ENCODE measurements at regions not wholly inside any gene's neighbourhood (a gene's known extent, or its start where the extent isn't known, plus 50 kb on each side); places are given as distances from the start of the nearest gene placed in this dataset.
"Not testable (repeated sequence)": the region's sequence is repeated elsewhere in the genome, so short reads cannot be mapped to it uniquely, and the experiment has no call there.

- DNase-seq (ENCODE audit: low spot score): no peak
- Histone ChIP-seq H3K4me1 (ENCODE audit: insufficient read depth, low read length, poor library complexity, severe bottlenecking) (no peaks in the 10 kb centered on the region), H3K27ac (ENCODE audit: low read depth, low read length, poor library complexity, severe bottlenecking) (no peak overlapping the region), H3K9me3 (ENCODE audit: low read depth, low read length, poor library complexity, severe bottlenecking) (peaks cover 5% of the 10 kb centered on the region), H3K36me3 (ENCODE audit: insufficient read depth, low read length, poor library complexity, severe bottlenecking) (no peaks in the 10 kb centered on the region), H3K27me3 (replicated peaks; ENCODE audit: insufficient read depth, low read depth, low read length, poor library complexity) (no peaks in the 10 kb centered on the region), H3K4me3 (ENCODE audit: low read depth, low read length, poor library complexity, severe bottlenecking) (no peak overlapping the region)
- CTCF ChIA-PET: no interaction called here
- no peak for TF ChIP-seq EZH2 (IDR thresholded peaks at IDR 0.05; ENCODE audit: borderline replicate concordance, low read depth, low read length, poor library complexity, severe bottlenecking)
- no peak for TF ChIP-seq CTCF (conservative IDR thresholded peaks at IDR 0.05; ENCODE audit: low read depth, low read length)
- no TSS peak for BruUV-seq (replicated peaks)
- intact Hi-C loops (cut with micrococcal nuclease; ENCODE audit: unreplicated experiment): no loop called here
- POLR2A ChIA-PET (ENCODE audit: low non-redundant PET): no interaction called here
Observed at GRCh38 chr6:67802771-67803170, 832.3 kb upstream of the ADGRB3 start.

- Histone ChIP-seq H3K4me3 (ENCODE audit: low read depth, low read length, poor library complexity, severe bottlenecking) (no peak overlapping the region), H3K36me3 (ENCODE audit: insufficient read depth, low read length, poor library complexity, severe bottlenecking) (no peaks in the 10 kb centered on the region), H3K27ac (ENCODE audit: low read depth, low read length, poor library complexity, severe bottlenecking) (no peak overlapping the region), H3K27me3 (replicated peaks; ENCODE audit: insufficient read depth, low read depth, low read length, poor library complexity) (no peaks in the 10 kb centered on the region), H3K4me1 (ENCODE audit: insufficient read depth, low read length, poor library complexity, severe bottlenecking) (no peaks in the 10 kb centered on the region), H3K9me3 (ENCODE audit: low read depth, low read length, poor library complexity, severe bottlenecking) (no peaks in the 10 kb centered on the region)
- no TSS peak for BruUV-seq (replicated peaks)
- POLR2A ChIA-PET (ENCODE audit: low non-redundant PET): no interaction called here
- intact Hi-C loops (cut with micrococcal nuclease; ENCODE audit: unreplicated experiment): no loop called here
- DNase-seq (ENCODE audit: low spot score): no peak
- TF ChIP-seq CTCF (conservative IDR thresholded peaks at IDR 0.05; ENCODE audit: low read depth, low read length): no peak
- TF ChIP-seq EZH2 (IDR thresholded peaks at IDR 0.05; ENCODE audit: borderline replicate concordance, low read depth, low read length, poor library complexity, severe bottlenecking): no peak
- CTCF ChIA-PET: no interaction called here
Observed at GRCh38 chr6:67792996-67793395, 842.1 kb upstream of the ADGRB3 start.

- H3K4me1 ChIP-seq (ENCODE audit: insufficient read depth, low read length, poor library complexity, severe bottlenecking): no peaks in the 10 kb centered on the region
- TF ChIP-seq CTCF (conservative IDR thresholded peaks at IDR 0.05; ENCODE audit: low read depth, low read length): no peak
- TF ChIP-seq EZH2 (IDR thresholded peaks at IDR 0.05; ENCODE audit: borderline replicate concordance, low read depth, low read length, poor library complexity, severe bottlenecking): no peak
- ChIA-PET POLR2A (ENCODE audit: low non-redundant PET) (no interaction called here), CTCF (no interaction called here)
- intact Hi-C loops (cut with micrococcal nuclease; ENCODE audit: unreplicated experiment): no loop called here
- no peak for DNase-seq (ENCODE audit: low spot score)
- no peak overlapping the region for H3K27ac ChIP-seq (ENCODE audit: low read depth, low read length, poor library complexity, severe bottlenecking)
- H3K9me3 ChIP-seq (ENCODE audit: low read depth, low read length, poor library complexity, severe bottlenecking): no peaks in the 10 kb centered on the region
- no peaks in the 10 kb centered on the region for H3K36me3 ChIP-seq (ENCODE audit: insufficient read depth, low read length, poor library complexity, severe bottlenecking)
- BruUV-seq (replicated peaks): no TSS peak
- no peak overlapping the region for H3K4me3 ChIP-seq (ENCODE audit: low read depth, low read length, poor library complexity, severe bottlenecking)
- no peaks in the 10 kb centered on the region for H3K27me3 ChIP-seq (replicated peaks; ENCODE audit: insufficient read depth, low read depth, low read length, poor library complexity)
Observed at GRCh38 chr6:67790569-67790968, 844.5 kb upstream of the ADGRB3 start.

GRCh38 chr6:67787119-67787518, 848.0 kb upstream of the ADGRB3 start:
- H3K36me3 ChIP-seq (ENCODE audit: insufficient read depth, low read length, poor library complexity, severe bottlenecking); H3K27me3 ChIP-seq (replicated peaks; ENCODE audit: insufficient read depth, low read depth, low read length, poor library complexity); POLR2A ChIA-PET (ENCODE audit: low non-redundant PET); H3K4me1 ChIP-seq (ENCODE audit: insufficient read depth, low read length, poor library complexity, severe bottlenecking); BruUV-seq (replicated peaks); CTCF ChIA-PET; H3K9me3 ChIP-seq (ENCODE audit: low read depth, low read length, poor library complexity, severe bottlenecking); H3K27ac ChIP-seq (ENCODE audit: low read depth, low read length, poor library complexity, severe bottlenecking); intact Hi-C loops (cut with micrococcal nuclease; ENCODE audit: unreplicated experiment); DNase-seq (ENCODE audit: low spot score); H3K4me3 ChIP-seq (ENCODE audit: low read depth, low read length, poor library complexity, severe bottlenecking): not testable (repeated sequence)

All from A673 (cell line).